ENCODE measurements at regions not wholly inside any gene's neighbourhood (a gene's known extent, or its start where the extent isn't known, plus 50 kb on each side); places are given as distances from the start of the nearest gene placed in this dataset.

GRCh38 chr10:107848726-107849360 lies 684.3 kb upstream of the SORCS1 start:
- DNase-seq, result no peak

- no peak for DNase-seq
Observed at GRCh38 chr10:107847620-107848019, 683.1 kb upstream of the SORCS1 start.

- DNase-seq, result no peak
Observed at GRCh38 chr10:107834706-107835105, 670.2 kb upstream of the SORCS1 start.

- no peak for DNase-seq
Observed at GRCh38 chr10:107831772-107832171, 667.3 kb upstream of the SORCS1 start.

- DNase-seq, result no peak
Observed at GRCh38 chr10:107829161-107829560, 664.7 kb upstream of the SORCS1 start.

- no peak for DNase-seq
Observed at GRCh38 chr10:107826171-107826570, 661.7 kb upstream of the SORCS1 start.

- no peak for DNase-seq
Observed at GRCh38 chr10:107814865-107815487, 650.5 kb upstream of the SORCS1 start.

GRCh38 chr10:107813451-107814162 lies 649.1 kb upstream of the SORCS1 start:
- no peak for DNase-seq

GRCh38 chr10:107809889-107810288 lies 645.4 kb upstream of the SORCS1 start:
- DNase-seq, result no peak

- no peak for DNase-seq
Observed at GRCh38 chr10:107807836-107808235, 643.3 kb upstream of the SORCS1 start.

GRCh38 chr10:107806026-107806425 lies 641.5 kb upstream of the SORCS1 start:
- no peak for DNase-seq

GRCh38 chr10:107803546-107803945 lies 639.0 kb upstream of the SORCS1 start:
- no peak for DNase-seq

- no peak for DNase-seq
Observed at GRCh38 chr10:107800061-107800460, 635.6 kb upstream of the SORCS1 start.

GRCh38 chr10:107790271-107790670 lies 625.8 kb upstream of the SORCS1 start:
- DNase-seq, result no peak

GRCh38 chr10:107771066-107771465 lies 606.6 kb upstream of the SORCS1 start:
- DNase-seq, result no peak

- DNase-seq, result no peak
Observed at GRCh38 chr10:107767185-107767584, 602.7 kb upstream of the SORCS1 start.

- DNase-seq, result no peak
Observed at GRCh38 chr10:107754814-107755213, 590.3 kb upstream of the SORCS1 start.

- DNase-seq, result no peak
Observed at GRCh38 chr10:107749235-107749634, 584.7 kb upstream of the SORCS1 start.

- no peak for DNase-seq
Observed at GRCh38 chr10:107747851-107748250, 583.3 kb upstream of the SORCS1 start.

- DNase-seq, result no peak
Observed at GRCh38 chr10:107741971-107742370, 577.5 kb upstream of the SORCS1 start.

- no peak for DNase-seq
Observed at GRCh38 chr10:107740962-107741690, 576.6 kb upstream of the SORCS1 start.

GRCh38 chr10:107739951-107740350 lies 575.4 kb upstream of the SORCS1 start:
- no peak for DNase-seq

GRCh38 chr10:107733328-107734130 lies 569.0 kb upstream of the SORCS1 start:
- no peak for DNase-seq

Measured in activated CD4-positive, alpha-beta T cell treated with anti-CD3 and anti-CD28 coated beads, Interleukin-2, Interleukin-6, amounts not matched to agents 100 ng/mL and 50 ng/mL, durations not matched to agents 16 hours and 8 hours (primary cell).